Mesodermal cell (in vitro differentiated cells): ENCODE measurements at regions not wholly inside any gene's neighbourhood (a gene's known extent, or its start where the extent isn't known, plus 50 kb on each side); places are given as distances from the start of the nearest gene placed in this dataset.

Experiments used
- H3K27ac ChIP-seq: 2 replicates; pipeline ENCODE4 v1.7.0; 2013; ENCODE audit warnings: mild to moderate bottlenecking, low read depth, low read length, moderate library complexity; ENCODE audit not compliant: severe bottlenecking
- H3K36me3 ChIP-seq: 2 replicates; pipeline ENCODE4 v1.7.1; 2013; ENCODE audit warnings: mild to moderate bottlenecking, low read length, moderate library complexity; ENCODE audit not compliant: control insufficient read depth, insufficient read depth
- H3K4me1 ChIP-seq: one replicate; pipeline ENCODE4 v1.7.1; 2013; ENCODE audit warnings: mild to moderate bottlenecking, low read length; ENCODE audit not compliant: insufficient read depth, control insufficient read depth, poor library complexity, severe bottlenecking
- H3K4me3 ChIP-seq: 2 replicates; pipeline ENCODE4 v1.7.0; 2013; ENCODE audit warnings: low read length, control low read depth, mild to moderate bottlenecking; ENCODE audit not compliant: insufficient read depth, poor library complexity, severe bottlenecking; ENCODE audit errors: extremely low read depth
- H3K9me3 ChIP-seq: 2 replicates; pipeline ENCODE4 v1.7.1; 2013; ENCODE audit warnings: mild to moderate bottlenecking, low read length, moderate library complexity; ENCODE audit not compliant: control insufficient read depth
- WGBS, 2 experiments: methylation state at CpG; one replicate each; pipeline ENCODE4 v1.1.5; 2013; ENCODE audit warnings: missing lambda C conversion rate in 2 of 2; ENCODE audit not compliant: insufficient coverage in 2 of 2; 5-methylcytosine and 5-hydroxymethylcytosine counted together

DNA sequence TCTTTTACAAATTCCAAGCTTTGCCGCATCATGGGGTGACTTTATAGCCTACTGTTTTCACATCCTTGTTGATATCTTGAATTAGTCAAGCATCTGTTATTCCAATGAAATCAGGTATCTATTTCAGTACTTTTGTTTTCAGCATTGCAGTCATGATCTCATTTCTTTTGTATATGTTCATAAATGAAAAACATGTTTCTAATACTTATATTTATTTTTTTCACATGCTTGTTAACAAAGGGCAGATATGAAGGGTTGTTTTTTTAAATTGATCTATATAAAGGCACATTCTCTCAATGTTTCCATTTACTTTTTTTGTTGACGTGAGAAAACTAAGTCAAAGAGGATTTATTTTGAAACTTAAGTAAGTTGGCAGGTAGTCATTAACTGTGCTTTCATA, 964.8 kb downstream of the JRKL start:
- Histone ChIP-seq H3K27ac (no peak overlapping the region), H3K4me1 (no peaks in the 10 kb centered on the region), H3K4me3 (no peak overlapping the region), H3K36me3 (no peaks in the 10 kb centered on the region), H3K9me3 (no peaks in the 10 kb centered on the region)
- WGBS, 2 experiments: 100% methylated on average over 1 of the region's 2 CpGs; no CpG with 5 or more reads in 1 of the 2 experiments

DNA sequence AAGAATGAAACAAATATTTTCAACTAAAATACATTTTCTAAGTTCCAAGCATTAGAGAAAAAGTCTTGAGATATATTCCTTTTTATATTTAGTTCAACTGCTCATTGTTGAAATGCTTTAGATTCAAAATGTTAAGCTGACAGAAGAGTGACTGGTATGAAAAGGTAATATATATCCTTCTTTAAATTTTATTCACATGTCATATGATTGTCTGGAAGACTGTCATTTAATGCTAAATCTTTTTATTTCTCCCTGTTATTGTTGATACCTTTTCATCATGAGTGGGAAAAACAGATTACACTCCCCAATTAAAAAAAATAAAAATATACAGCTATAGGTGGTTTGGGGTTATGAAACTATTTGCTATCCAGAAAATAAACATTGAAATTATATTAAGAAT, 965.4 kb downstream of the JRKL start:
- Histone ChIP-seq H3K9me3 (no peaks in the 10 kb centered on the region), H3K27ac (no peak overlapping the region), H3K4me3 (no peak overlapping the region), H3K36me3 (no peaks in the 10 kb centered on the region), H3K4me1 (no peaks in the 10 kb centered on the region)

DNA sequence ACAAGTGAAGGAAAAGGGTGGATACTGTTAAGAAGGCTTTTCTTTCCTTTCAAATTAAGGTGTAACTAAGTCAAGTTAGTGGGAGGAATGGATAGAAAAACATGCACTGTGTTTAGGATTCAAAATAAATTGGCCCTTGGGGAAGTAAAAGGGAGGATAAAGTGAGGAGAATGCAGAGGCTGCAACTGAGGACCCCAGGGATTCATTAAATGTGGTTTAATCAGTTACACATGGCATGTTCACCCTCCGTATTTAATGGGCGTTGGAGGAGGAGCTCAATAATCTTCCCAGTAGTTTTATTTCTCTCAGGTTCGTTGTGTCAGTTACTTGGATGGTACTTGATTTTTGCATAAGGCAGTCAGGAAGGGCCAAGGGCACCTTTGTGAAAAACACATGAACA, 966.3 kb downstream of the JRKL start:
- H3K9me3 ChIP-seq: no peaks in the 10 kb centered on the region
- H3K36me3 ChIP-seq: no peaks in the 10 kb centered on the region
- 83 to 90% methylated on average over 2 of the region's 3 CpGs for WGBS, 2 experiments
- no peak overlapping the region for H3K4me3 ChIP-seq
- H3K4me1 ChIP-seq: no peaks in the 10 kb centered on the region
- H3K27ac ChIP-seq: no peak overlapping the region

- WGBS, 2 experiments: 86 to 100% methylated on average over 1 to 4 of the region's 4 CpGs
- Histone ChIP-seq H3K4me3 (no peak overlapping the region), H3K9me3 (no peaks in the 10 kb centered on the region), H3K36me3 (no peaks in the 10 kb centered on the region), H3K27ac (no peak overlapping the region), H3K4me1 (no peaks in the 10 kb centered on the region)
These were observed 969.2 kb downstream of the JRKL start for GRCh38 chr11:97359016-97359415.

GRCh38 chr11:97361812-97362378, 972.1 kb downstream of the JRKL start:
- Histone ChIP-seq H3K4me1 (no peaks in the 10 kb centered on the region), H3K27ac (no peak overlapping the region), H3K36me3 (no peaks in the 10 kb centered on the region), H3K9me3 (no peaks in the 10 kb centered on the region), H3K4me3 (no peak overlapping the region)
- whole genome bisulfite sequencing, 2 experiments: no CpG with 5 or more reads among the region's 1 CpG

GRCh38 chr11:97363331-97363730, 973.5 kb downstream of the JRKL start:
- H3K9me3 ChIP-seq: no peaks in the 10 kb centered on the region
- H3K36me3 ChIP-seq: no peaks in the 10 kb centered on the region
- no peaks in the 10 kb centered on the region for H3K4me1 ChIP-seq
- no peak overlapping the region for H3K4me3 ChIP-seq
- H3K27ac ChIP-seq: no peak overlapping the region

DNA sequence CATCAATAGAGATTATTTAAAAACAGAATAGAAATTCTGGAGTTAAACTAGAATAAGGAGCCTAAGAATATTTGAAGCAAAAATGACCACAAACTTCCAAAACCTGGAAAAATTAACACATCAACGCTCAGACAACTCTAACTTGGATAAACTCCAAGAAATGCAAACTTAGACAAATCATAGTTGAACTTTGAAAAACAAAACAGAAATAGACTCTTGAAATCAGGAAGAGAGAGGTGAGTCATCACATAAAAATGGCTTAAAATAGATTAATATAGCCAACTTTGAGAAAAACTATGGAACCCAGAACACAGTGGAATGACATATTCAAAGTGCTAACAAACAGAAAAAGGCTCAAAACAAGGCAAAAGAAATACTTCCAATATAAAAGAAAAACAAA, 974.2 kb downstream of the JRKL start:
- Histone ChIP-seq H3K27ac (no peak overlapping the region), H3K4me3 (no peak overlapping the region), H3K4me1 (no peaks in the 10 kb centered on the region), H3K36me3 (no peaks in the 10 kb centered on the region), H3K9me3 (no peaks in the 10 kb centered on the region)
- WGBS, 2 experiments: 100% methylated on average over 1 of the region's 1 CpG; no CpG with 5 or more reads in 1 of the 2 experiments

DNA sequence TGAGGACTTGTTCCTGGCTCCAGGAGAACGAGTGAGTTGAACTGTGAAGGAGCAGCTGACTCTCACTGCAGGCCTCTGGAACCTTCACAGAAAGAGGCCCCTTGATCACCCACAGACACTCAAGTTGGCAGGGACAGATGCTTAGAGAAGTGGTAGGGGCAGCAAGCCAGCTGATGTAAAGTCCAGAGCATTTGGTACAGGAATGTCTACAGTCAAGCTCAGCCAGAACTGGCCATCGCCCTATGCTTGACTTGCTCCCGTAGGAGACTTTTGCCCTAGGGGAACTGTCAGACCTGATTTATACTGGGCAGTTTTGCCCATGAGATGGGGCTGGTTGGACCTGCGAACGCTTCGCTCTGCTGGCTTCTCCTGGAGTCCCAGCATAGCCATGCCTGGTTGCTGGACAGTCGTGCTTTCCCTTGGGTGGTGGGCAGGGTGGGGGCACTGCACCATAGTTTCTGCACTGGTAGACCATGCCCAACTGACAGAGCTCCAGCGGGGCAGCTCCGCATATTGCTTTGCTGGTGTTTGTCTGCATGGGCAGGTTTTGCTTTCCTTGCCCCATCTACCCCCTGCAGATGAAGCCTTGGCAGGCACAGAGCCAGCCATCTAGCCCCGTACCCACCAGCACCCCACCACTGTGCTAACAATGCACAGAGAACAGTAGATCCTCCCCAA, 977.7 kb downstream of the JRKL start:
- H3K36me3 ChIP-seq: no peaks in the 10 kb centered on the region
- H3K4me1 ChIP-seq: no peaks in the 10 kb centered on the region
- no peak overlapping the region for H3K27ac ChIP-seq
- H3K9me3 ChIP-seq: no peaks in the 10 kb centered on the region
- WGBS, 2 experiments: 87 to 96% methylated on average over 6 to 9 of the region's 10 CpGs
- no peak overlapping the region for H3K4me3 ChIP-seq

DNA sequence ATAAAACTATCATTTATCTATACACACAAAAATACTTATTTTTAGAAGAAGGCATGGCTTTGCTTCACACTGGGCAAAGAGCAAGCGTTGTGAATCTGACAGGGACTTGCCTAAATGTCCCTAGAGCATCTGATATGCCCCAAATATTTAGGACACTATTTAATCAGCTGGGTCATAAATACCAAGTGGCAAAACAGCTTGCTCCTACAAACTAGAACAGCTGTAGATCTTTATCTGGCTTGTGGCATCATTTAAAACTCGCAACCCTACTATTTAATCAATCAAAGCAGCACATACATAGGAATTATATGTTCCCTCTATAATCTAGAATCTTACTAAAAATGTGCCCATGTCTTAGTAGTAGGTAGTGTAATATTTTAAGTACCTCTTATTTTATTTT, 999.5 kb downstream of the JRKL start:
- no peak overlapping the region for H3K4me3 ChIP-seq
- WGBS, 2 experiments: 82 to 100% methylated on average over 1 of the region's 2 CpGs
- no peaks in the 10 kb centered on the region for H3K9me3 ChIP-seq
- no peak overlapping the region for H3K27ac ChIP-seq
- H3K4me1 ChIP-seq: no peaks in the 10 kb centered on the region
- H3K36me3 ChIP-seq: no peaks in the 10 kb centered on the region

GRCh38 chr11:97398246-97398645, 1008.4 kb downstream of the JRKL start:
- Histone ChIP-seq H3K4me3 (no peak overlapping the region), H3K27ac (no peak overlapping the region), H3K36me3 (no peaks in the 10 kb centered on the region), H3K9me3 (no peaks in the 10 kb centered on the region), H3K4me1 (no peaks in the 10 kb centered on the region)
- 85 to 86% methylated on average over 4 of the region's 4 CpGs for WGBS, 2 experiments

GRCh38 chr11:97409141-97409540, 1019.3 kb downstream of the JRKL start:
- Histone ChIP-seq H3K4me1 (no peaks in the 10 kb centered on the region), H3K4me3 (no peak overlapping the region), H3K9me3 (no peaks in the 10 kb centered on the region), H3K27ac (no peak overlapping the region), H3K36me3 (no peaks in the 10 kb centered on the region)
- 83 to 89% methylated on average over 1 of the region's 1 CpG for WGBS, 2 experiments
